HCT116 (cell line): ENCODE measurements at regions not wholly inside any gene's neighbourhood (a gene's known extent, or its start where the extent isn't known, plus 50 kb on each side); places are given as distances from the start of the nearest gene placed in this dataset.

ENCODE experiments used
- ATAC-seq: fragments of 200-7000 bp; cut with Tn5 transposase; 2 replicates; pipeline ENCODE4 v1.9.1; 2020; ENCODE audit warnings: mild to moderate bottlenecking, moderate library complexity
- BruUV-seq: library from RNA; stranded (reverse); fragments of 400-500 nt; replicated peaks from 2 replicates; lab custom pipeline; 2021; lab: Mats Ljungman, UMichigan
- CTCF ChIA-PET: fragments of 300-600 bp; sonication (Branson Sonifier 250); formaldehyde crosslinking; loops from one replicate; lab custom pipeline; 2021; ENCODE audit warnings: antibody characterized with exemption; lab: Charles Lee
- POLR2A ChIA-PET: fragments of 300-600, 350-600 bp; sonication (Branson Sonifier 250); formaldehyde crosslinking; loops from one replicate; lab custom pipeline; 2021; ENCODE audit warnings: antibody characterized with exemption; lab: Charles Lee
- RAD21 ChIA-PET, 2 experiments: fragments of 300-600 bp; sonication (Branson Sonifier 250); formaldehyde crosslinking; loops; one replicate each; lab custom pipeline; 2023; ENCODE audit warnings: low total read pairs in 2 of 2; ENCODE audit not compliant: uncharacterized antibody in 2 of 2, unreplicated experiment in 2 of 2, low non-redundant PET in 1 of 2; lab: Charles Lee
- DNase-seq: peaks from one replicate; pipeline ENCODE4 v3.0.0-alpha.2; 2010; ENCODE audit warnings: low read depth, low spot score
- H2AFZ ChIP-seq: fragments of 200-600 bp; shearing (Covaris generic), sonication (generic); 2 replicates; pipeline ENCODE4 v1.6.1; 2017; ENCODE audit warnings: low read depth, mixed run types, mixed read lengths, antibody characterized with exemption, low read length; ENCODE audit not compliant: poor library complexity, severe bottlenecking
- H3K27ac ChIP-seq: 2 replicates; pipeline ENCODE4 v1.5.1; 2012; ENCODE audit warnings: low read depth, low read length
- H3K27me3 ChIP-seq: fragments of 200-600 bp; sonication (generic); 2 replicates; pipeline ENCODE4 v1.6.1; 2016; ENCODE audit warnings: mixed run types, low read length, mixed read lengths; ENCODE audit not compliant: insufficient read depth
- H3K36me3 ChIP-seq, 2 experiments: fragments of 200-500 bp in 1 of 2; fragments of 200-600 bp in 1 of 2; sonication (Bioruptor generic) in 1 of 2; sonication (generic) in 1 of 2; 2 replicates each; pipeline versions ENCODE4 v1.5.1 to v1.6.1; 2014 to 2016; ENCODE audit warnings: low read length in 2 of 2, inconsistent platforms in 1 of 2, mixed read lengths in 1 of 2, mixed run types in 1 of 2; ENCODE audit not compliant: insufficient read depth in 2 of 2, control insufficient read depth in 1 of 2
- H3K4me1 ChIP-seq, 2 experiments: fragments of 200-600 bp in 1 of 2; sonication (generic) in 1 of 2; 2 replicates each; pipeline versions ENCODE4 v1.5.1 to v1.6.1; 2012 to 2017; ENCODE audit warnings: low read length in 2 of 2, inconsistent platforms in 1 of 2, mild to moderate bottlenecking in 1 of 2, mixed read lengths in 1 of 2, mixed run types in 1 of 2, moderate library complexity in 1 of 2; ENCODE audit not compliant: insufficient read depth in 2 of 2, control insufficient read depth in 1 of 2
- H3K4me2 ChIP-seq: fragments of 200-600 bp; sonication (generic); 2 replicates; pipeline ENCODE4 v1.6.1; 2017; ENCODE audit warnings: mixed run types, low read length, mixed read lengths
- H3K4me3 ChIP-seq, 2 experiments: fragments of 200-600 bp in 1 of 2; sonication (generic) in 1 of 2; replicated peaks in 1 of 2; 2 replicates each; pipeline ENCODE4 v1.5.1; 2011 to 2016; ENCODE audit warnings: low read length in 2 of 2, control low read depth in 1 of 2, low read depth in 1 of 2, mild to moderate bottlenecking in 1 of 2, mixed read lengths in 1 of 2, mixed run types in 1 of 2
- H3K79me2 ChIP-seq: fragments of 200-600 bp; sonication (generic); 2 replicates; pipeline ENCODE4 v1.6.1; 2017; ENCODE audit warnings: mild to moderate bottlenecking, mixed run types, low read length, moderate library complexity, mixed read lengths; ENCODE audit not compliant: insufficient read depth
- H3K9ac ChIP-seq: fragments of 200-600 bp; sonication (generic); 2 replicates; pipeline ENCODE4 v1.6.1; 2016; ENCODE audit warnings: low read length, mixed read lengths
- H3K9me2 ChIP-seq: fragments of 200-600 bp; sonication (generic), shearing (Covaris generic); 2 replicates; pipeline ENCODE4 v1.6.1; 2017; ENCODE audit warnings: mixed run types, mild to moderate bottlenecking, moderate library complexity; ENCODE audit not compliant: insufficient read depth
- H3K9me3 ChIP-seq, 2 experiments: fragments of 200-500 bp in 1 of 2; fragments of 200-600 bp in 1 of 2; sonication (Bioruptor generic) in 1 of 2; sonication (generic) in 1 of 2; 2 replicates each; pipeline ENCODE4 v1.6.1; 2014 to 2017; ENCODE audit warnings: low read length in 2 of 2, mixed read lengths in 2 of 2, inconsistent platforms in 1 of 2, low read depth in 1 of 2, mild to moderate bottlenecking in 1 of 2, mixed run types in 1 of 2, moderate library complexity in 1 of 2; ENCODE audit not compliant: control insufficient read depth in 1 of 2, insufficient read depth in 1 of 2
- H4K20me1 ChIP-seq: fragments of 200-600 bp; sonication (generic), shearing (Covaris generic); 2 replicates; pipeline ENCODE4 v1.6.1; 2017; ENCODE audit warnings: mixed run types, mild to moderate bottlenecking, moderate library complexity; ENCODE audit not compliant: insufficient read depth
- CBX3 ChIP-seq: IDR thresholded peaks from 2 replicates; pipeline ENCODE4 v1.6.1; 2012; ENCODE audit warnings: low read depth
- CEBPB ChIP-seq: IDR thresholded peaks from 2 replicates; pipeline ENCODE4 v1.6.1; 2012; ENCODE audit warnings: low read depth
- CTCF ChIP-seq, 3 experiments: fragments of 200-600 bp in 1 of 3; sonication (generic) in 1 of 3; IDR thresholded peaks in 2 of 3; conservative IDR thresholded peaks in 1 of 3; 2 replicates each; pipeline ENCODE4 v1.5.1; 2012 to 2017; ENCODE audit warnings: low read depth in 2 of 3, low read length in 2 of 3, antibody characterized with exemption in 1 of 3, borderline replicate concordance in 1 of 3, control low read depth in 1 of 3, mild to moderate bottlenecking in 1 of 3, mixed read lengths in 1 of 3, mixed run types in 1 of 3, moderate library complexity in 1 of 3; ENCODE audit not compliant: insufficient read depth in 1 of 3
- EGR1 ChIP-seq: IDR thresholded peaks from 2 replicates; pipeline ENCODE4 v1.6.1; 2012; ENCODE audit warnings: low read depth
- ELF1 ChIP-seq: IDR thresholded peaks from 2 replicates; pipeline ENCODE4 v1.6.1; 2012; ENCODE audit warnings: low read depth, borderline replicate concordance
- FOSL1 ChIP-seq: IDR thresholded peaks from 2 replicates; pipeline ENCODE4 v1.6.1; 2012; ENCODE audit warnings: low read depth
- JUND ChIP-seq: IDR thresholded peaks from 2 replicates; pipeline ENCODE4 v1.6.1; 2012
- MAX ChIP-seq: IDR thresholded peaks from 2 replicates; pipeline ENCODE4 v1.6.1; 2012
- POLR2A ChIP-seq: IDR thresholded peaks from 2 replicates; pipeline ENCODE4 v1.7.0; 2011; ENCODE audit warnings: borderline replicate concordance; ENCODE audit not compliant: insufficient read depth, insufficient read length; ENCODE audit errors: extremely low read depth
- POLR2AphosphoS5 ChIP-seq: IDR thresholded peaks from 2 replicates; pipeline ENCODE4 v1.6.1; 2011; ENCODE audit warnings: mild to moderate bottlenecking, low read depth, low read length, moderate library complexity
- REST ChIP-seq: IDR thresholded peaks from 2 replicates; pipeline ENCODE4 v1.6.1; 2012; ENCODE audit warnings: low read depth
- SIN3A ChIP-seq: IDR thresholded peaks from 2 replicates; pipeline ENCODE4 v1.6.1; 2012; ENCODE audit warnings: low read depth
- SP1 ChIP-seq: IDR thresholded peaks from 2 replicates; pipeline ENCODE4 v1.6.1; 2012; ENCODE audit warnings: low read depth
- SRF ChIP-seq: IDR thresholded peaks from 2 replicates; pipeline ENCODE4 v1.6.1; 2012; ENCODE audit warnings: low read depth
- TCF7L2 ChIP-seq: IDR thresholded peaks from 2 replicates; pipeline ENCODE4 v1.7.0; 2011; ENCODE audit warnings: borderline replicate concordance, inconsistent platforms; ENCODE audit not compliant: insufficient read depth, insufficient read length; ENCODE audit errors: extremely low read depth
- ZBTB33 ChIP-seq: IDR thresholded peaks from 2 replicates; pipeline ENCODE4 v1.6.1; 2011; ENCODE audit warnings: mild to moderate bottlenecking, low read length, moderate library complexity; ENCODE audit not compliant: insufficient replicate concordance; ENCODE audit errors: extremely low read depth
- ZFX ChIP-seq: fragments of 450-650 bp; IDR thresholded peaks from 2 replicates; pipeline ENCODE4 v1.6.1; 2017
- ZNF274 ChIP-seq: fragments of 200-500 bp; sonication (Bioruptor generic); IDR thresholded peaks from 2 replicates; pipeline ENCODE4 v1.6.1; 2014; ENCODE audit warnings: mild to moderate bottlenecking, low read depth, low read length, inconsistent platforms
- intact Hi-C: fragments of 100-400 bp; cut with micrococcal nuclease; formaldehyde crosslinking; loops from 2 replicates; pipeline ENCODE4 v1.10.0; 2022
- TF ChIP-seq, protein P1 (sequence below): IDR thresholded peaks from 2 replicates; pipeline ENCODE4 v1.6.1; 2012

DNA sequence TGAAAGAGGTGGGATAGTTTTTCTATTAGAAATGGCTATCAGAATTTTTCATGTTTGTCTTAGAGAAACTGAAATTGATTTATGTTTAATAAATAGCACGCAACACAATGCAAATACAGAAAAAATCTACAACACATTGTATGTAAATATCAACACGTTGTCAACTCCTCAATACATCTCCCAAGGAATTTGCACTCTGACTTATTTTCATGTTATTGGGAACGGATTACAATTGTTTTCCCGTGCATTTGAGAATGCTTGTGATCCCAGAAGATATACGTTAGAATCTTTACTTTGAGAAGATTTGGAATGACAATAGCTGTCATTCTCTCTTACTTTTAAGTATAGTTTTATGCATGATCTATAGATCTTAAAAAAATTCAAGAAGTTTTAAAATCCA, 313.8 kb upstream of the AKR1E2 start:
- H3K79me2 ChIP-seq, result no peaks in the 10 kb centered on the region
- TF ChIP-seq SIN3A, result no peak
- TF ChIP-seq FOSL1, result no peak
- TF ChIP-seq ELF1, result no peak
- TF ChIP-seq EGR1, result no peak
- no peak for TF ChIP-seq ZBTB33
- TF ChIP-seq POLR2A, result no peak
- TF ChIP-seq REST, result no peak
- no peak for TF ChIP-seq SP1
- no peak for TF ChIP-seq CBX3
- TF ChIP-seq ZFX, result no peak
- no peak for TF ChIP-seq MAX
- TF ChIP-seq JUND, result no peak
- TF ChIP-seq POLR2AphosphoS5, result no peak
- TF ChIP-seq CEBPB, result no peak
- TF ChIP-seq, protein P1, sequence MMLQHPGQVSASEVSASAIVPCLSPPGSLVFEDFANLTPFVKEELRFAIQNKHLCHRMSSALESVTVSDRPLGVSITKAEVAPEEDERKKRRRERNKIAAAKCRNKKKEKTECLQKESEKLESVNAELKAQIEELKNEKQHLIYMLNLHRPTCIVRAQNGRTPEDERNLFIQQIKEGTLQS, result no peak
- TF ChIP-seq SRF, result no peak
- no peak for TF ChIP-seq CTCF (IDR thresholded peaks at IDR 0.05 in 2 of 3, conservative IDR thresholded peaks at IDR 0.05 in 1 of 3; ENCODE audit: borderline replicate concordance in 1 of 3, insufficient read depth in 1 of 3, low read depth in 2 of 3, low read length in 2 of 3)
- TF ChIP-seq ZNF274, result no peak
- TF ChIP-seq TCF7L2, result no peak
- TF ChIP-seq, all 23 proteins: peak for 0
- ChIA-PET POLR2A (no interaction called here), RAD21 (no interaction called here), CTCF (interaction anchor here (1.0 kb wide), 1 partner anchor 254 kb away, joined by 4 read pairs; no protein-coding TSS in a partner anchor)
- H3K27ac ChIP-seq, result no peak overlapping the region
- no peaks in the 10 kb centered on the region for H3K36me3 ChIP-seq
- H3K4me2 ChIP-seq, result no peak overlapping the region
- no peak overlapping the region for H3K9ac ChIP-seq
- H4K20me1 ChIP-seq, result no peaks in the 10 kb centered on the region
- ATAC-seq (no peak), DNase-seq (no peak)
- BruUV-seq, result no TSS peak
- peaks cover 0 to 5% of the 10 kb centered on the region in 2 experiments; a peak in 1 of 4 replicates for H3K4me1 ChIP-seq
- H3K4me3 ChIP-seq, result no peak overlapping the region
- H3K9me3 ChIP-seq, result no peaks in the 10 kb centered on the region
- H3K27me3 ChIP-seq, result no peaks in the 10 kb centered on the region
- H2AFZ ChIP-seq, result peak overlapping the region; percentile 2
- intact Hi-C loops, result loop anchor here (2.0 to 10.0 kb wide), 3 partner anchors 145 to 1317 kb away; no protein-coding TSS in a partner anchor
- no peaks in the 10 kb centered on the region for H3K9me2 ChIP-seq
